GM18907 (cell line): ENCODE measurements at regions not wholly inside any gene's neighbourhood (a gene's known extent, or its start where the extent isn't known, plus 50 kb on each side); places are given as distances from the start of the nearest gene placed in this dataset.
"Not testable (repeated sequence)": the region's sequence is repeated elsewhere in the genome, so short reads cannot be mapped to it uniquely, and the experiment has no call there.

Experiments
- ATAC-seq: cut with Tn5 transposase; IDR thresholded peaks from one replicate; pipeline ENCODE4 v1.9.1; 2021; ENCODE audit warnings: mild to moderate bottlenecking, moderate library complexity; ENCODE audit not compliant: unreplicated experiment

- ATAC-seq = no peak
These were observed 50.8 kb upstream of the SEL1L start for GRCh38 chr14:81584495-81584894.

GRCh38 chr14:81589381-81590065, 55.9 kb upstream of the SEL1L start:
- ATAC-seq = no peak

GRCh38 chr14:81591266-81591665, 57.6 kb upstream of the SEL1L start:
- no peak for ATAC-seq

GRCh38 chr14:81594012-81594411, 60.4 kb upstream of the SEL1L start:
- no peak for ATAC-seq

- no peak for ATAC-seq
These were observed 72.0 kb upstream of the SEL1L start for GRCh38 chr14:81605660-81606059.

- ATAC-seq = no peak
These were observed 79.8 kb upstream of the SEL1L start for GRCh38 chr14:81613341-81614045.

GRCh38 chr14:81614302-81614701, 80.6 kb upstream of the SEL1L start:
- not testable (repeated sequence) for ATAC-seq

GRCh38 chr14:81618695-81619094, 85.0 kb upstream of the SEL1L start:
- ATAC-seq = no peak

- no peak for ATAC-seq
These were observed 86.2 kb upstream of the SEL1L start for GRCh38 chr14:81619816-81620215.

- not testable (repeated sequence) for ATAC-seq
These were observed 90.2 kb upstream of the SEL1L start for GRCh38 chr14:81623771-81624396.

- no peak for ATAC-seq
These were observed 91.7 kb upstream of the SEL1L start for GRCh38 chr14:81625343-81625742.

- no peak for ATAC-seq
These were observed 98.5 kb upstream of the SEL1L start for GRCh38 chr14:81632157-81632556.

- ATAC-seq = no peak
These were observed 99.8 kb upstream of the SEL1L start for GRCh38 chr14:81633496-81633895.

- ATAC-seq = no peak
These were observed 104.0 kb upstream of the SEL1L start for GRCh38 chr14:81637639-81638038.

GRCh38 chr14:81638656-81639280, 105.1 kb upstream of the SEL1L start:
- ATAC-seq = no peak

- no peak for ATAC-seq
These were observed 120.0 kb upstream of the SEL1L start for GRCh38 chr14:81653626-81654025.

- no peak for ATAC-seq
These were observed 122.0 kb upstream of the SEL1L start for GRCh38 chr14:81655423-81656314.

- ATAC-seq = no peak
These were observed 123.2 kb upstream of the SEL1L start for GRCh38 chr14:81656811-81657210.

GRCh38 chr14:81662066-81662465, 128.4 kb upstream of the SEL1L start:
- ATAC-seq = no peak

GRCh38 chr14:81662570-81663197, 129.0 kb upstream of the SEL1L start:
- no peak for ATAC-seq
